Endothelial cell of umbilical vein (primary cell): ENCODE measurements at regions not wholly inside any gene's neighbourhood (a gene's known extent, or its start where the extent isn't known, plus 50 kb on each side); places are given as distances from the start of the nearest gene placed in this dataset.

Experiments
- BruUV-seq: library from RNA; stranded (reverse); fragments of 400-500 nt; replicated peaks from 2 replicates; lab custom pipeline; 2021; lab: Mats Ljungman, UMichigan
- CTCF ChIA-PET: fragments of 300-600, 350-600 bp; sonication (Branson Sonifier 250); formaldehyde crosslinking; loops from one replicate; lab custom pipeline; 2021; ENCODE audit warnings: antibody characterized with exemption, inconsistent platforms; lab: Charles Lee
- POLR2A ChIA-PET: fragments of 300-600, 350-600 bp; sonication (Branson Sonifier 250); formaldehyde crosslinking; loops from one replicate; lab custom pipeline; 2021; ENCODE audit warnings: antibody characterized with exemption, inconsistent platforms; lab: Charles Lee
- DNase-seq: peaks from one replicate; pipeline ENCODE4 v3.0.0-alpha.2; 2011; ENCODE audit warnings: low read depth, low spot score
- FAIRE-seq: peaks from 2 replicates; lab custom pipeline; 2011; peaks lifted over from hg19 to GRCh38; lab: Jason Lieb, UNC
- H2AFZ ChIP-seq: 2 replicates; pipeline ENCODE4 v1.6.0; 2012; ENCODE audit warnings: low read depth, low read length, control low read depth, inconsistent platforms
- H3K27ac ChIP-seq: 2 replicates; pipeline ENCODE4 v1.5.1; 2011; ENCODE audit warnings: low read depth, mild to moderate bottlenecking, control low read depth, low read length, moderate library complexity; ENCODE audit not compliant: insufficient read depth
- H3K27me3 ChIP-seq, 2 experiments: 2 replicates each; pipeline versions ENCODE4 v1.6.0 to v1.6.1; 2011; ENCODE audit warnings: low read length in 2 of 2, mixed read lengths in 1 of 2; ENCODE audit not compliant: control insufficient read depth in 2 of 2, insufficient read depth in 2 of 2
- H3K36me3 ChIP-seq, 2 experiments: 2 replicates in 1 of 2; 3 replicates in 1 of 2; pipeline ENCODE4 v1.5.1; 2011; ENCODE audit warnings: low read length in 2 of 2, mild to moderate bottlenecking in 1 of 2, moderate library complexity in 1 of 2; ENCODE audit not compliant: control insufficient read depth in 2 of 2, insufficient read depth in 2 of 2; ENCODE audit errors: extremely low read depth in 1 of 2
- H3K4me1 ChIP-seq: 3 replicates; pipeline ENCODE4 v1.5.1; 2011; ENCODE audit warnings: mild to moderate bottlenecking, low read length; ENCODE audit not compliant: control insufficient read depth, insufficient read depth; ENCODE audit errors: extremely low read depth
- H3K4me2 ChIP-seq: 2 replicates; pipeline ENCODE4 v1.6.1; 2011; ENCODE audit warnings: low read length, control low read depth, mixed read lengths; ENCODE audit not compliant: insufficient read depth
- H3K4me3 ChIP-seq, 3 experiments: fragments of 200-600 bp in 1 of 3; sonication (generic), shearing (Covaris generic) in 1 of 3; replicated peaks in 1 of 3; 2 replicates each; pipeline ENCODE4 v1.5.1; 2011 to 2016; ENCODE audit warnings: control low read depth in 3 of 3, low read length in 3 of 3, mild to moderate bottlenecking in 2 of 3, inconsistent platforms in 1 of 3, low read depth in 1 of 3, moderate library complexity in 1 of 3; ENCODE audit not compliant: insufficient read depth in 1 of 3
- H3K79me2 ChIP-seq: 2 replicates; pipeline ENCODE4 v1.6.0; 2012; ENCODE audit warnings: low read length, inconsistent platforms; ENCODE audit not compliant: control insufficient read depth, insufficient read depth
- H3K9ac ChIP-seq: replicated peaks from 2 replicates; pipeline ENCODE3; 2011; ENCODE audit warnings: low read length, control low read depth; ENCODE audit not compliant: insufficient read depth; ENCODE audit errors: extremely low read depth
- H3K9me1 ChIP-seq: replicated peaks from 3 replicates; pipeline ENCODE4 v1.6.0; 2011; ENCODE audit warnings: mild to moderate bottlenecking, low read length; ENCODE audit not compliant: control insufficient read depth, insufficient read depth; ENCODE audit errors: extremely low read depth
- H3K9me3 ChIP-seq: replicated peaks from 2 replicates; pipeline ENCODE4 v1.5.1; 2012; ENCODE audit warnings: low read length, inconsistent platforms; ENCODE audit not compliant: control insufficient read depth, insufficient read depth
- H4K20me1 ChIP-seq: replicated peaks from 2 replicates; pipeline ENCODE3; 2011; ENCODE audit warnings: mild to moderate bottlenecking, low read length; ENCODE audit not compliant: control insufficient read depth, insufficient read depth; ENCODE audit errors: extremely low read depth
- CTCF ChIP-seq, 2 donors: IDR thresholded peaks; 1 replicate in 1 of 2; 2 replicates in 1 of 2; pipeline ENCODE4 v1.5.1; 2011; ENCODE audit warnings: low read length in 2 of 2, mild to moderate bottlenecking in 2 of 2, moderate library complexity in 2 of 2, control low read depth in 1 of 2, inconsistent platforms in 1 of 2, low read depth in 1 of 2; ENCODE audit not compliant: insufficient read depth in 1 of 2; ENCODE audit errors: extremely low read depth in 1 of 2
- EZH2 ChIP-seq: IDR thresholded peaks from 2 replicates; pipeline ENCODE4 v1.6.1; 2012; ENCODE audit warnings: borderline replicate concordance, low read depth, mild to moderate bottlenecking, moderate library complexity, low read length, inconsistent platforms; ENCODE audit not compliant: severe bottlenecking
- GATA2 ChIP-seq: IDR thresholded peaks from 2 replicates; pipeline ENCODE4 v1.7.0; 2011; ENCODE audit warnings: low read depth, mild to moderate bottlenecking, moderate library complexity, mixed read lengths, low read length; ENCODE audit not compliant: insufficient read length, insufficient read depth
- MYC ChIP-seq: IDR thresholded peaks from one replicate; pipeline ENCODE4 v1.6.1; 2011; ENCODE audit warnings: mild to moderate bottlenecking, low read depth, low read length
- POLR2AphosphoS5 ChIP-seq: IDR thresholded peaks from 2 replicates; pipeline ENCODE4 v1.6.1; 2012; ENCODE audit warnings: low read depth, mild to moderate bottlenecking, control low read depth, low read length, moderate library complexity; ENCODE audit not compliant: insufficient read depth
- dilution Hi-C: fragments of 300-500 bp; cut with MboI; formaldehyde crosslinking; loops from one replicate; pipeline ENCODE4 v1.15.0; 2019; ENCODE audit warnings: low sequenced_read_pairs; ENCODE audit not compliant: extremely low pct_ligation_motif_present
- intact Hi-C: fragments of 100-400 bp; cut with micrococcal nuclease; formaldehyde crosslinking; loops from one replicate; pipeline ENCODE4 v1.10.0; 2022
- TF ChIP-seq, protein P1 (sequence below): IDR thresholded peaks from 2 replicates; pipeline ENCODE4 v1.6.1; 2011; ENCODE audit not compliant: insufficient read depth, insufficient read length

DNA sequence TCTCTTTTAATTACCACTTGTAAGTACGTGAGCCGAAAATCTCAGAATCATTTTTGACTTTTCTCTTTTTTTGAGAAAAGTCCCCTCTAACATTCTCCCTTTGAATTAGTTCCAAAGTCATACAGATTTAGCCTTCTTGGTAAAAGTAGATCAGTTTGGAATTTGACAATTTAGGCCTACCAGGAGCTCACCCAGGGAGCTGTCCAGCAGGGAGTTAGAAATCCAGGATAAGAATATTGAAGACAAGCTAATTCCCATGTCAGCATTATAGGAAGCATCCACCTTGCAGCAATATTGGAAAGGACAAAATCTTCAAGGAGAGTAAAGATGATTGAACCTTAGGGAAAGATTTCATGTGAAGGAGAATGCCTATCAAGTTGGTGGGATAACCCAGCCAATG is 352.2 kb upstream of the CPEB2 start:
- dilution Hi-C loops (no loop called here), intact Hi-C loops (no loop called here)
- ChIA-PET POLR2A (no interaction called here), CTCF (no interaction called here)
- no peak overlapping the region for H3K4me2 ChIP-seq
- no peak overlapping the region for H3K4me3 ChIP-seq
- no TSS peak for BruUV-seq
- DNase-seq = no peak
- H3K36me3 ChIP-seq = no peaks in the 10 kb centered on the region
- no peak overlapping the region for H2AFZ ChIP-seq
- H3K9ac ChIP-seq = no peak overlapping the region
- peaks cover 3% of the 10 kb centered on the region for H3K9me3 ChIP-seq
- H4K20me1 ChIP-seq = no peaks in the 10 kb centered on the region
- H3K27ac ChIP-seq = no peak overlapping the region
- H3K27me3 ChIP-seq = no peaks in the 10 kb centered on the region
- TF ChIP-seq CTCF (IDR thresholded peaks at IDR 0.05; ENCODE audit: extremely low read depth in 1 of 2, insufficient read depth in 1 of 2, low read depth in 1 of 2, low read length in 2 of 2) (no peak), POLR2AphosphoS5 (no peak), GATA2 (no peak)
- no peaks in the 10 kb centered on the region for H3K9me1 ChIP-seq
- FAIRE-seq = no peak
- no peaks in the 10 kb centered on the region for H3K4me1 ChIP-seq
- no peaks in the 10 kb centered on the region for H3K79me2 ChIP-seq

DNA sequence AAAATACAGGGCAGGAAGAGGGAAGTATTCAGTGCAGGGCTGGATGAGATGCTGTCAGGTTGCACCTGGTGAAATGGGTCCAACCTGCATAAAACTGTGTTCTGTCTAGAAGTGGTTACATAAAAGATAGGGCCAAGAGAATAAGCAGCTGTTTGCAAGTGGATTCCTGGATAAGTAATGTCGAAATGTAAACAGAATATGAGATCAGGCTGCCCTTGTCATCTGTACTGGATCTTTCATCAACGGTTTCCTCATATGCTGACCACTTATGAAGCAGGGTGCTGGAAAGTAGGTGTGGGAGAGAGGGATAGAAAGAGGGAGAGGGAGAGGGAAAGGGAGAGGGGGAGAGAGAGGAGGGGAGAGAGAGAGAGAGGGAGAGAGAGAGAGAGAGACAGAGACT is 349.8 kb upstream of the CPEB2 start:
- intact Hi-C loops (no loop called here), dilution Hi-C loops (no loop called here)
- Histone ChIP-seq H3K27ac (no peak overlapping the region), H3K4me3 (no peak overlapping the region), H3K4me2 (no peak overlapping the region), H3K9me3 (peaks cover 5% of the 10 kb centered on the region), H2AFZ (no peak overlapping the region), H3K36me3 (no peaks in the 10 kb centered on the region), H3K79me2 (no peaks in the 10 kb centered on the region), H4K20me1 (no peaks in the 10 kb centered on the region), H3K4me1 (no peaks in the 10 kb centered on the region), H3K9me1 (no peaks in the 10 kb centered on the region), H3K27me3 (no peaks in the 10 kb centered on the region), H3K9ac (no peak overlapping the region)
- TF ChIP-seq CTCF (IDR thresholded peaks at IDR 0.05; ENCODE audit: extremely low read depth in 1 of 2, insufficient read depth in 1 of 2, low read depth in 1 of 2, low read length in 2 of 2) (no peak), EZH2 (no peak), MYC (no peak), POLR2AphosphoS5 (no peak)
- TF ChIP-seq, protein P1, sequence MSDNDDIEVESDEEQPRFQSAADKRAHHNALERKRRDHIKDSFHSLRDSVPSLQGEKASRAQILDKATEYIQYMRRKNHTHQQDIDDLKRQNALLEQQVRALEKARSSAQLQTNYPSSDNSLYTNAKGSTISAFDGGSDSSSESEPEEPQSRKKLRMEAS = no peak
- no TSS peak for BruUV-seq
- FAIRE-seq (no peak), DNase-seq (no peak)
- POLR2A ChIA-PET = no interaction called here
- CTCF ChIA-PET = no interaction called here
